Parathyroid adenoma (tissue), 2 donors: ENCODE measurements at regions not wholly inside any gene's neighbourhood (a gene's known extent, or its start where the extent isn't known, plus 50 kb on each side); places are given as distances from the start of the nearest gene placed in this dataset.

ENCODE experiments used
- H2AFZ ChIP-seq: fragments of 300-600 bp; sonication (generic); one replicate; pipeline ENCODE4 v1.7.0; 2017; ENCODE audit warnings: antibody characterized with exemption, mild to moderate bottlenecking
- H3K27ac ChIP-seq: fragments of 300-600 bp; sonication (generic); one replicate; pipeline ENCODE4 v1.7.0; 2017
- H3K27me3 ChIP-seq: fragments of 300-600 bp; sonication (generic); one replicate; pipeline ENCODE4 v1.7.0; 2017; ENCODE audit warnings: low read length; ENCODE audit not compliant: control insufficient read depth, insufficient read depth
- H3K36me3 ChIP-seq: fragments of 300-600 bp; sonication (generic); one replicate; pipeline ENCODE4 v1.7.0; 2017; ENCODE audit warnings: low read length; ENCODE audit not compliant: control insufficient read depth, insufficient read depth
- H3K4me1 ChIP-seq: fragments of 300-600 bp; sonication (generic); one replicate; pipeline ENCODE4 v1.7.0; 2017; ENCODE audit warnings: control low read depth
- H3K4me2 ChIP-seq: fragments of 300-600 bp; sonication (generic); one replicate; pipeline ENCODE4 v1.7.0; 2017; ENCODE audit warnings: low read length
- H3K4me3 ChIP-seq: fragments of 300-600 bp; sonication (generic); one replicate; pipeline ENCODE4 v1.7.0; 2017; ENCODE audit warnings: low read depth, low read length
- H3K79me2 ChIP-seq: fragments of 300-600 bp; sonication (generic); one replicate; pipeline ENCODE4 v1.7.0; 2017; ENCODE audit warnings: control low read depth
- H3K9ac ChIP-seq: fragments of 300-600 bp; sonication (generic); one replicate; pipeline ENCODE4 v1.7.0; 2017; ENCODE audit warnings: mild to moderate bottlenecking
- H3K9me3 ChIP-seq: fragments of 300-600 bp; sonication (generic); one replicate; pipeline ENCODE4 v1.7.0; 2017; ENCODE audit warnings: low read length; ENCODE audit not compliant: control insufficient read depth
- CTCF ChIP-seq: fragments of 300-600 bp; sonication (generic); IDR thresholded peaks from one replicate; pipeline ENCODE4 v1.7.0; 2017; ENCODE audit warnings: antibody characterized with exemption, mild to moderate bottlenecking
- donor health status: primary hyperparathyroidism.

- Histone ChIP-seq H3K4me2 (no peak overlapping the region), H3K27me3 (no peaks in the 10 kb centered on the region), H3K4me1 (no peaks in the 10 kb centered on the region), H2AFZ (no peak overlapping the region), H3K9me3 (no peaks in the 10 kb centered on the region), H3K4me3 (no peak overlapping the region), H3K36me3 (no peaks in the 10 kb centered on the region), H3K79me2 (no peaks in the 10 kb centered on the region), H3K9ac (no peak overlapping the region), H3K27ac (no peak overlapping the region)
- TF ChIP-seq CTCF = no peak
Observed at GRCh38 chr18:47603158-47603557, 327.3 kb downstream of the SMAD2 start.

- Histone ChIP-seq H3K27me3 (no peaks in the 10 kb centered on the region), H2AFZ (no peak overlapping the region), H3K4me1 (no peaks in the 10 kb centered on the region), H3K27ac (no peak overlapping the region), H3K4me3 (no peak overlapping the region), H3K9ac (no peak overlapping the region), H3K36me3 (no peaks in the 10 kb centered on the region), H3K79me2 (no peaks in the 10 kb centered on the region), H3K9me3 (no peaks in the 10 kb centered on the region), H3K4me2 (no peak overlapping the region)
- TF ChIP-seq CTCF = no peak
Observed at GRCh38 chr18:47602273-47602897, 328.1 kb downstream of the SMAD2 start.

GRCh38 chr18:47601581-47602272 lies 328.7 kb downstream of the SMAD2 start:
- Histone ChIP-seq H3K36me3 (no peaks in the 10 kb centered on the region), H3K9me3 (no peaks in the 10 kb centered on the region), H3K27me3 (no peaks in the 10 kb centered on the region), H3K4me3 (no peak overlapping the region), H2AFZ (no peak overlapping the region), H3K4me2 (no peak overlapping the region), H3K27ac (no peak overlapping the region), H3K9ac (no peak overlapping the region), H3K79me2 (no peaks in the 10 kb centered on the region), H3K4me1 (no peaks in the 10 kb centered on the region)
- no peak for TF ChIP-seq CTCF

- Histone ChIP-seq H3K9me3 (no peaks in the 10 kb centered on the region), H3K27ac (no peak overlapping the region), H3K27me3 (no peaks in the 10 kb centered on the region), H3K4me1 (no peaks in the 10 kb centered on the region), H3K9ac (no peak overlapping the region), H3K79me2 (no peaks in the 10 kb centered on the region), H3K4me3 (no peak overlapping the region), H3K36me3 (no peaks in the 10 kb centered on the region), H2AFZ (no peak overlapping the region), H3K4me2 (no peak overlapping the region)
- no peak for TF ChIP-seq CTCF
Observed at GRCh38 chr18:47595831-47596501, 334.5 kb downstream of the SMAD2 start.
